HG03045 (cell line): ENCODE measurements at regions not wholly inside any gene's neighbourhood (a gene's known extent, or its start where the extent isn't known, plus 50 kb on each side); places are given as distances from the start of the nearest gene placed in this dataset.
"Not testable (repeated sequence)": the region's sequence is repeated elsewhere in the genome, so short reads cannot be mapped to it uniquely, and the experiment has no call there.

Source experiments
- ATAC-seq: cut with Tn5 transposase; IDR thresholded peaks from one replicate; pipeline ENCODE4 v1.9.1; 2021; ENCODE audit warnings: mild to moderate bottlenecking, moderate library complexity; ENCODE audit not compliant: unreplicated experiment

- ATAC-seq, result no peak
These were observed 214.1 kb downstream of the RPAP3 start for GRCh38 chr12:47491516-47492305.

GRCh38 chr12:47488888-47489287, 216.9 kb downstream of the RPAP3 start:
- ATAC-seq, result no peak

GRCh38 chr12:47481041-47481440, 224.8 kb downstream of the RPAP3 start:
- ATAC-seq, result no peak

GRCh38 chr12:47478426-47478825, 227.4 kb downstream of the RPAP3 start:
- ATAC-seq, result no peak

GRCh38 chr12:47473091-47473490, 232.7 kb downstream of the RPAP3 start:
- no peak for ATAC-seq

GRCh38 chr12:47470349-47470748, 235.5 kb downstream of the RPAP3 start:
- not testable (repeated sequence) for ATAC-seq

GRCh38 chr12:47463918-47464317, 241.9 kb downstream of the RPAP3 start:
- ATAC-seq, result not testable (repeated sequence)

- no peak for ATAC-seq
These were observed 247.6 kb downstream of the RPAP3 start for GRCh38 chr12:47458279-47458678.

GRCh38 chr12:47449797-47450196, 256.0 kb downstream of the RPAP3 start:
- no peak for ATAC-seq

GRCh38 chr12:47442310-47442709, 263.5 kb downstream of the RPAP3 start:
- no peak for ATAC-seq

- ATAC-seq, result no peak
These were observed 264.3 kb downstream of the RPAP3 start for GRCh38 chr12:47441490-47441889.

GRCh38 chr12:47438175-47438574, 267.7 kb downstream of the RPAP3 start:
- no peak for ATAC-seq

GRCh38 chr12:47437570-47437969, 268.3 kb downstream of the RPAP3 start:
- no peak for ATAC-seq

- ATAC-seq, result no peak
These were observed 272.0 kb downstream of the RPAP3 start for GRCh38 chr12:47433876-47434275.

GRCh38 chr12:47426678-47427309, 279.0 kb downstream of the RPAP3 start:
- ATAC-seq, result not testable (repeated sequence)

- ATAC-seq, result no peak
These were observed 283.2 kb downstream of the RPAP3 start for GRCh38 chr12:47422611-47423010.

- ATAC-seq, result no peak
These were observed 286.3 kb downstream of the RPAP3 start for GRCh38 chr12:47419497-47419896.

- ATAC-seq, result no peak
These were observed 287.9 kb downstream of the RPAP3 start for GRCh38 chr12:47417955-47418354.

GRCh38 chr12:47417121-47417520, 288.7 kb downstream of the RPAP3 start:
- no peak for ATAC-seq

GRCh38 chr12:47415054-47415453, 290.8 kb downstream of the RPAP3 start:
- no peak for ATAC-seq

GRCh38 chr12:47414511-47414910, 291.3 kb downstream of the RPAP3 start:
- ATAC-seq, result no peak

- ATAC-seq, result no peak
These were observed 292.0 kb downstream of the RPAP3 start for GRCh38 chr12:47413806-47414205.
